T-helper 9 cell (primary cell): ENCODE measurements at regions not wholly inside any gene's neighbourhood (a gene's known extent, or its start where the extent isn't known, plus 50 kb on each side); places are given as distances from the start of the nearest gene placed in this dataset.

Experiments used
- DNase-seq: peaks from one replicate; pipeline ENCODE4 v3.0.0-alpha.2; 2020

DNA sequence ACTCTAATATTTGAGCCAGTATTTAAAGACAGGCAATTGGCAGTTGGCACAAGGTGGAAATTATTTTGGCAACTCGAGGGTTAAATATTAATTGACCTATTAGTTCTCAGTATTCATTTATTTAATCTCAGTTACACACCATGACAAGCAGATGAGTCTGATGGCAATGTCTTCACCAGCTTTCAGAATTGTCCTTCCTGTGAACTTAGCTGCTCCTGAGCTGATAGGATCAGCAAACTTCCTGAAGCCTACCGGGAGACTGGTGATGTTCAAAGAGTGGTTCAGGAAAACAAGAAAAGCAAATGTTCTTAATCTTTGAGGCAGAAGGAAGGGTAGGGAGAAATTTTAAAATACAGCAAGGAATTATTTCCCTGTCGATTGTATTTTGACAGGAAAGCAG is 522.2 kb downstream of the SOX2 start:
- DNase-seq, result no peak

DNA sequence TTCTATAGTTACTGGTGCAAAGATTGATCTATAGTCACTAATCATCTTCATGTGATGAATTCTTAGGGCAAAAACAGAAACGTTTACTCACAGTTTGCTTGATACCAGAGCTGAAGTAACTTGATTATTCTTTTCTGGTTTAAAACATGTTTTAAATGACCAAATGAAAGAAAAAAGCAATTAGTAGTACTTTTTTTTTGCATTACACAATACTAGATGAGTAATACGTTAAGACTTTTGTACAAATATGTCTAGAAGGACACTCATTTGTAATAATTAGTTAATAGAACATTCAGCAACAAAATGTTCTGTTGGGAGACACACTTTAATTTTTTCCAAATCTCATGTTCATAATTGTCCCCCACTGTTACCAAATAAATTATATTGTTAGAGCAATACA is 523.2 kb downstream of the SOX2 start:
- DNase-seq, result no peak

DNA sequence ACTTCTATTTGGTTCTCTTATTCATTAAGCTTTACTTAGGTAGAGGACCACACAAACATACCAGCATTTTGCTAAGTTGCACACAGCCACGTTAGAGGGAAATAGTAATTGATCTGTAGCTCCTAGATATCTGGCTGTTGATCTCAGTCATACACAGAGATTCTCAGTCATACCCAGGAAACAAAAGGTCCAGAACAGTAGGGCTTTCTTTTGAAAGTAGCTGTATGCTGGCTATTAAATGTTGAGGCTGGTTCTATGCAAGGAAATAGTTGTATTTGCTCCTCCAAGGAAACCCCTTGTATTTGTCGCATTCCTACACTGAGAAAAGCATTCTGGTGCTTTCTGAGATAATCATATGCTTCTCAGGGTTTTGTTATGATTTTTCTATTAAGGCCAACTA is 523.8 kb downstream of the SOX2 start:
- DNase-seq, result no peak

DNA sequence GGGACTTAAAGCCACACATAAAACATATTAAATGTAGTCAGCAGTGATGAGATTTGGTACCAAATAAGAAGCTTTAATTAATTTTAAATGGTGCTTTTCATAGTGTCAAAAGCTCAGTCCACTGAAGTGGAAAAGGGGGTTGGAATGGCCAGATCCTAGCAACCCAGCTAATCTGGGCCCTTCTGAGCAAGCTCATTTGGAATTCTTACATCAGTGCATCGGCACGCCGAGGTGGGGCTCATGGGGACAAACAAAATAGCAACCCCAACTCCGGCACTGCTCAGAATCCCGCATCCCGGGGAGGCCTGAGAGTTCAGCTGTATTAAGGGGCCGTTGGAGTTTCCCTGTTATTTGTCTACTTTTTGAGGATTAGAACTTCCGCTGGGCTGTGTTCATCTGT is 526.4 kb downstream of the SOX2 start:
- DNase-seq, result no peak

DNA sequence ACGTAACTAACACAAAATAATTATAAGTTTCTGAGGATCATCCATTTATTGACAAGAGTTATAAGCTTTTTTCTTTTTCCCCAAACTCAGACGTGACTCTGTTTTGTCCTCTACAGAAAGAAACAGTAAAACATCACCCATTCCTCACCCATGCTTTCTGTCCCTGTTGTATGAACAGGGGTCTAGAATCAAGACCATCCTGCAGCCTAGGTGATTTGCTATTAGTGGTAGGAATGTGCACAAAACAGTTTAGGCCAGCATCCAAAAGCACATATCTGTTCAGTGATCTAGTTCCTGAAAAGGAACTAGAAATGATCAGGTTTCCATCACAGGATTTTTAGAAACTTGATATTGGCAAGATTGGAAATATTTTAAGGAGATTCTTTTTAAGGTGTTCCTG is 527.6 kb downstream of the SOX2 start:
- no peak for DNase-seq

DNA sequence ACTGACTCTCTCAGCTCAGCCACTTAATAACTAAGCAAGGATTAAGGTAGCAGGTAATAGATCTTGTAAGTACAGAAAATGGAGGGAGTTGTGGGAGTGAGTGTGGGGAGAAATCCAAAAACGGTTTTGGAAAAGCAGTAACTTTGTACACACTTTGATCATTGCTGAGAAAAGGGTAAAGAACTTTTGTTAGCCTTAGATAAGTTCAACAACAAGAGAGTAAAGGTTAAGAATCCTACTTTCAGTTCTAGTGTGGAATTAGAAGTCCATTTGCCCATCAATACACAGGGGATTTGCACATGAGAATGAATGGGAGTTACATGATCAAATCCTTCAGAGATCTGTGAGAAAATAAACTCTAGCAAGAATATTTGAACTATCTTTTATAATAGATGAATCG is 528.7 kb downstream of the SOX2 start:
- no peak for DNase-seq

DNA sequence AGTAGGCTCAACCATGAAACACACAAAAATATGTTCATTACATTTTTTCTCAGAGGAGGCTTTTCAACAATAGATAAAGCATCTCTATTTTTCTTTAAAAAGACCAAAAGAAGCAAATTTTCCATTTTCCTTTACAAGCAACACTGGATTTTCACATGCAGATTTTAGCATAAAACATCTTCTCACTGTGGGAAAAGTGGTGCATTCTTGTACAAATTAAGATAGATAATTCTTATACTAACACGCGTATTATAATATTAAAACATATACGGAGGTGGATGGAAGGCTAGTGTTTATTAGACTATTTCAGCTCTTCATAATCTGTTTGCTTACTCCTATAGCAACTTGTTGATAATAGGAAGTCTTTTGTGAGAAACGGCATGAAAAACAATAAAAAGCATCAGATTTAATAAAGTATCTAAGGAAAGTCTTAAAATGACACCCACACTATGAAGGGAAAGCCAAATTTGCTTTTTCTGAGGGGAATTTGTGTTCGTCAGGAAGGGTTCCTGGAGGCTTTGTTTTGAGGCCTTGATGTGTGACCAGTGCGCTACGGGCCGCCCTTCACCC is 529.6 kb downstream of the SOX2 start:
- DNase-seq, result no peak

DNA sequence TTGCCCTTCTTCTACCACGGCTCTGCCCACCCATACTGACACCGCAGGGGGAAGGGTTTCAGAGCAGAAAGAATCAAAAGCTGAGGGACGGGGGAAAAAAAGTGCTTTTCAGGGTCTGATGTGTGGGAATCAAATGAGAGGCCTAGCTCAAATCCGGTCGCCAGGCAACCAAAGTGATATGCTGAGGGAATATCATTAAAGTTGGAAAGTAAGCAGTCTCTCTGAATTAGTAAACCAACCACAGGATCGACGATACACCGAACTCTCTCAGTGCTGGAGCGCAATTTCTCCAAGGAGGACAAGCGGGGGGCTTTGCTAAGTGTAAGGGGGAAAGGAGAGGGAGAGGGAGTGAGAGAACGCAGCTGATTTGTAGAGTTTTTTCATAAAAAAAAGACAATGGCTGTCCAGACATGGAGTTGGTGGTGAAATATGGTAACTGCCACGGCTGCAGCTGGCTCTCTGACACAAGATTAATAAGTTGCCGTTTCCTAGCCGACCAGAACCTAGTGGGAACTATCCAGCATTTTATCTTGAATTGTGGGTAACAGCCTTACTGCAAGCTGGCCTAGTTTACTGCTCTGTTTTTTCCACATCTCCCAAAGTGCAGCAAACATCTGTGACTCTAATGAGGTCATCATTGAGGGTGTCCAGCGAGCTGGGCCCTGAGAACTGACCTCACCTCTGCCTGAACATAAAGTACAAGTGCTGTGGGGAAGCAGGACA is 530.2 kb downstream of the SOX2 start:
- DNase-seq, result no peak

DNA sequence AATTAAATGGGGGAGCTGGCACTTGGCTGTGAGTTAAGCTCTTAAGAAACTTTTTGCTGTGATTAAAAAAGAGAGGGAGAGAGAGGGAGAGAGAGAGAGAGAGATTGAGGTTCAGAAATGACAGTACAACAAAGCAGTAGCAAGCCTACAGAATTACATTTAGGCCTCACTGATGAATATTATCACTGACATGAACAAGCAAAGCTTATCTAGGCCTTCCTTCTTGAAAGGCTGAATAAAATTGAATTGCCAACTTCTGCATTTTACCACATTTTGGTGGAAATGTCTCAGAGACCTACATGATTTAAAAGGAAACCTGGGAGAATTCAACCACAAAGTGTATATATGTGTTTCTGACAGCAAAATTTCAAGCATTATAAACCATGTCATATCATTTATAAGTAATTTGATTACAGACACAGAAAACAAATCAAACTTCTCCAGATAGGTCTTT is 530.8 kb downstream of the SOX2 start:
- no peak for DNase-seq

DNA sequence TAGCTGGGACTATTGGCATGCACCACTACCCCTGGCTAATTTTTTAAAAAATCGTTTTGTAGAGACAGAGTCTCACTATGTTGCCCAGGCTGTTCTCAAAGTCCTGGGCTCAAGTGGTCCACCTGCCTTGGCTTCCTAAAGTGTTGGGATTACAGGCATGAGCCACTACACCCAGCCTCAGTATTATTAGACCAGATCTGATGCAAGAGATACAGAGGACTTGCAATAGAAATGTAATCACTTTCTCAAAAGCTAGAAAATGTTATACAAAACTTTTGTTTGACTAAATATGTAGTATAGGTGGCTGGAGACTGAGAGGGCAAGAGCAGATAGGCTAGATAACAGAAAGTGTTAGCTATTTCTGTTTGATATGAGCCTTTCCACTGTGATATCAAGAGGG is 531.9 kb downstream of the SOX2 start:
- no peak for DNase-seq

DNA sequence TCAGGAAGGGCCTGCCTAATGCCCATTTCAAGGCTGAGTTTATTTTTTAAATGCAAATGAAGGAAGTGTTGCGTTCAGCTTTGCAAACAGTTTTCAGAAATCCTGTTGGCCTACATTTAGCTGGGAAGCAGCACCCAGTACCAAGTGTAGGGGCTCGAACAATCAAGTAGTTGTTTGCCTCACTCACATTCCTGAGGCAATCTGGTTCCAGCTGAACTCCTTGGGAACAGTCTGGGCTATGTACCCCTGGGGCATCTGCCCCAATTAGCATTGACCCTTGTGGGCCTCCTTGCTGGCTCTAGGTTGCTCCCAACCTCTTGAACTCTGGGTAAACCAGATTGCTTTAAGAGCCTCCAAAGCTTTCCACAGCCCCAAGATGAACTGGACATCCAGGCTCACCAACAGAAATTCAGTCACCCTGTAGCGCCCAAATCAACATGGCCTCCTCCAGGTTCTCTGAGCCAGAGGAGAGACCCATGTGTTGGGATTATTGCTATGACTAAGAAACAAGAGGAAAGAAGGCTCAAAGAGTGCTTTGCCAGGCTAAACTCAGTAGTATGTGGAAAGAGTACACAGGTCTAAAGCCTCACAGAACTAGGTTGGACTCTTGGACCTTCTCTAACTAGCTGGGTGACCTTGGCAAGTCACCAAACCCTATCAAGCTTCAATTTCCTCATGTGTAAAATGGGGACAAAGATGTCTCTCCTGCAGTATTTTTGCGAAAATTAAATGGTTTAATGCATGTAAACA is 532.7 kb downstream of the SOX2 start:
- no peak for DNase-seq

DNA sequence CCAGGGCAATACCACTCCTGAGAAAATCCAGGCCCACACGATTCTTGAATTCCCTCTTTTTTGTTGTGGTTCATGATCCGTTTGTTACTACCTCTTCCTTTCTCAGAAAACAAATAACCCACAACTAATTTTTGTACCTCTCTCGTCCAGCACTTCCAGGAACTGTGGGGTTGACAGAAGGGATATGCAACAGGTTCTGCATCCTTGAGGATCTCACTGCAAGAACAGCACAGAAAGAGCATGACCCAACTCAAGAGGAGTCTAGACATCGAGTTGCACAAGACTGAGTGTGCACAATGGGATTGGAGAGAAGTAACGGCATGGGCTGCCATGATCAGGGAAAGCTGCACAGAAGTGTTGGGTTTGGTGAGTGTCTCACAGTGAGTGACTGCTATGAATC is 533.3 kb downstream of the SOX2 start:
- no peak for DNase-seq

DNA sequence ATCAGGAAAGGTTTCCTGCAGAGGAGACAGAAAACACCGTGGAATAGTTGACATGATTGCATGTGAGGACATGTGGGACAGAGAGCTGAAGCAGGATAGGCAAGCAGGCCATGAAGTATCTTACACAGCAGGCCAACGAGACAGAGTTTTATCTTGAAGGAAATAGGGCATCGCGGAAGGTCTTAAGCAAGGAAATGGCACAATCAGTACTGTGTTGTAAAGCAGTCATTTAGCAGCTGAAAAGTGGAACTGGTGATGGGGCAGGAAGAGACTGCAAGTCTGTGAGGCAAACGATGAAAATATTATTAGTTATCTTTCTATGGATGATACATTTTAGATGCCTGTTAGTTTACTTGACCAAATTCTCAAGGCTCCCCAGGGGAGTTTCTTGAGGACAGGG is 535.1 kb downstream of the SOX2 start:
- no peak for DNase-seq

DNA sequence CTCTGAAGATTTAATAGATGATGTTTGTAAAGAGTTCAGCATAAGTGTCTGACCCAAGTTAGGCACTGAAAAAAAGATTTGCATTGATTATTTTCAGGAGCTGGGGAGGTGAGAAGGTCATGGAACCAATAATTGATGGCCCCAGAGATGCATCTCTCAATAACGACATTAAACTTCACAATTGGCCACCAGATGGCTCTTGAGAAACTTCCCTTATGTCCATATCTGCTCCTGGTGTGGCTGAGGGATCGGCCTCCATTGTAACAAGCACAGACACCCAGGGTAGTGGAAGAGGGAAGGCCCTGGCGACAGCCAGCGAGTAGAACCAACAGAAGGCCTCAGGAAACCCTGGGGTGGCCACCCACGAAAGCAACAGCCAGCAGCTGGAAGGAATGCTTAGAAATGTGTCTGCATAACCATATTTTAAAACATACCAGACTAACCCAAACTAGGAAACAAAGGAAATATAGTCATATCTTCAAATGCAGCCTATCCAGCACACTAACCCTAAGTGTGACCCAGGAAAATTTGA is 536.7 kb downstream of the SOX2 start:
- DNase-seq, result no peak

DNA sequence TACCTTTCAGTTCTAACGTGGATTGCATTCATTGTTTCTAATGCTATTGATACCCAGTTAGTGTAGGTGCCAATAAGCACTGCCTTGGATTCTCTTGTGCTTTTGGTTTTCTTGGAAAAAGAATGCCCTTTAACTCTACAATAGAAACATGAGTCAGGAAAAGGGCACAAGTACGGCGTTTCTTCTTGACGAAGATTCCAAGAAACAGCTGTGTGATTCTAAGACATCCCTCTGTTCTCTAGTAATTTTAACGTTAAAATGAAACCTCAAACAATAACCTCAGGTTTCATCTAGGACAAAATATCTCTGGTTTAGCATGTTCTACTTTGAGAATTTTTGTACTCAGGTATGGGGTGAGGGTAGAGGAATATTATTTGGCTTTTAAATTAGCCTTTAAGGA is 540.5 kb upstream of the ATP11B start:
- DNase-seq, result no peak

DNA sequence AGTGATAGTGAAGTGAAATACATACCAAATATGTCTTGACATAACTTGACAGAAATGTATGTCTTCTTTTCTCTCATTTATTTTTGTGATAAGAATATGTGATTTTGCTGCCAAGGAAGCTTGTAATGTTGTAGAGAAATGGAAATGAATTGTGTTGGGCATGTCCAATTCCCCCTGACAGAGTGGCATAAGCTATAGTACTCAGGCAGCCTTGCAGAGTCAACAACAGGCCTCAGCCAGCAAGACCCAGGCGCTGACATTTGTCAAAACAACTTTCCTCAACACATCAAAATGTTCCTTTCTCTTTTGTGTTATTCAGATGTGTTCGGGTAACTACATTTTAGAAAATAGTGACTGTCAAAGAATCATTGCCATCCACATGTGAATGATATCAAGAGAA is 538.1 kb upstream of the ATP11B start:
- DNase-seq, result no peak

DNA sequence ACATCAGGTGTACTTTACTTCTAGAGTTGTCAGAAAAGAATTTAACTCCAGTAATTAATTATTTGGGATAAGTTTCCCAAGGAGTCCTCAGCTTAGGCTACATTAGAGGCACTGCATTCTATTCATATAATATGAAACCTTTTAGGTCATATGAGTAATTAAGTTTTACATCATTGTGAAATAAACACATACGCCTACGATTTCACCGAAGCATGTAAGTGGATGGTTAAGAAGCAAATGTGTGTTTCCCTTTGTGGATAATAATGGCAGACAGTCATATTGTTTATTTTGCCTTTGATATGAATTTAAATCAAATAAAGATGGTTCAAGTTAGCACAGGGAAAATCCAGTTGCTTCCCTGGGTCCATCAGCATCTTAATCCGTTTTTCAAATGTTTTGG is 535.9 kb upstream of the ATP11B start:
- no peak for DNase-seq

DNA sequence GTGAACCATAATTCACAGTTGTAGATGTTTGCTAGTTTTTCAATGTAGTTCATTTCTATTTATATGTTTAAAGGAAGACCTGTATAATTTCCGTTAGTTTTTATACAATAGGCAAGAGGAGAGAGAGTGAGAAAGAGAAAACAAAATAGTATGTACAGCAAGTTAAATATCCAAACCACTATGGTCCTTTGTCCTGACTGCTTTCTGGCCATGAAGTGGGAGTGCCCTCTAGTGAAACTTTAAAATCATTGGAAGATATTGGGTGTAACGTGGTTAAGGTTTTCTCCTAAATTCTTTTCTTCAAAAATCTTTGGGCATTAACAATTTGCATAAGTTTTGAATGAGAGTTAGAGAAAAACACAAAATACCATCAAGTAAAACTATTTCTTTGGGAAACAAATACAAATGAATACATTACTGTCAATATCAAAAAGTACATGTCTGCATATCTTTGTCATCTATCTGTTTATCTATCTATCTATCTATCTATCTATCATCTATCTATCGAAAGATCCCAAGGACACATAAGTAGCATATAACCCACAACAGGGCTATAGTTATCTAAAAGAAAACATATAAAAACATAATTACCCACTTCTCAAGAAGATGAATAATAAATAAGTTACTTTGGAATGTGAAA is 534.6 kb upstream of the ATP11B start:
- no peak for DNase-seq

DNA sequence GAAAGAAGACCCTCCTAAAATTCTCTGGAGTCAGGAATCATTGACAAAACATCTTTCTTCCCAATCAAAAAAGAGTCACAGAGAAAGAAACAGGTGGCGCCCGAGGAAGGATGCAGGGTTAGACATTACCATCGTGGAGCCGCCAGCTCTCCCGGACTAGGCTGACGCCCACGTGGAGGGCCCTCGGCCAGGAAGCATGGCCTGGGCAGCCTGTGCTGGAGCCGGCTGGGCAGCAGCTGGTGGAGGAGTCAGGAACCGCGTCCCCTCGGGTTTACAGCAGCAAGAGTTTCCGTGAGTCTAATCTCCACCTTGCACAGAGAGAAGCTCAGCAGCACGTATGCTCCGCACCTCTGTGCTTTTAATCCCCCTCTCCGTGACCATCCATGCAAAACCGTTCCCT is 533.7 kb upstream of the ATP11B start:
- DNase-seq, result no peak

DNA sequence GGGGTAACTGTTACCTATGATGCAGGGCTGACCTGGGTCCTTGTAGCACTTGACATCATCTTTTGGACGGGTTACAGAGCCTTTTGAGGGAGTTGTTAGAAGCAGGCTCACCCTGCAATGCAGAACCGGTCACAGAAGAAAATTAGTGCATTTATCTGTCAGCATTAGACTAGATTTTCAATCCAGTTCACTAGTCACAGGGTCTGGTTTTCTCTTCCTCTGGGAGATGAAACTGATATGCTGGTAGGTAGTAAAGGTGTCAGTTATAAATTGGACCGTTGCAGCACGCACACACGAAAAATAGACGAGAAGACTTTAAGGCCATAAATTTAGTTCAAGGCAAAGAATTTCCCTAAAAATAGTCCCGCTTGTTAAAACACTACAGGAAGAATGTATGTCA is 532.3 kb upstream of the ATP11B start:
- no peak for DNase-seq

DNA sequence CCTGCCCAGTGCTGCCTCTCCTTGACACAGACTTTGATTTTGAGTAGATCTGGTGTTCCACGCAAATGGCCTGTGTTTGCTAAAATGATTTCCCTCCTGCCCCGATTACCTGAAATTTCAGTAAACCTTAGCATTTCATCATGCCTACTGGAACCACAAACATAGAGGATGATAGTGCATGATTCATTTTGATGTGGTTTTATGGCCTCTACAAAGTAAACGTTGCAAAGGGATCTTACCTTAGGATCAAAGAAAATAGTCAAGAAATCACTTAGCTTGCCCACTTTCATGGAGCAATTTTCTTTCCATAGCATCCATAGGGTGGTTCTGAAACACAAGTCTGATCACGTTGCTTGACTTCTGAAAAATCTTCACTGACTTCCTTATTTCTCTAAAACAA is 524.6 kb upstream of the ATP11B start:
- DNase-seq, result no peak

DNA sequence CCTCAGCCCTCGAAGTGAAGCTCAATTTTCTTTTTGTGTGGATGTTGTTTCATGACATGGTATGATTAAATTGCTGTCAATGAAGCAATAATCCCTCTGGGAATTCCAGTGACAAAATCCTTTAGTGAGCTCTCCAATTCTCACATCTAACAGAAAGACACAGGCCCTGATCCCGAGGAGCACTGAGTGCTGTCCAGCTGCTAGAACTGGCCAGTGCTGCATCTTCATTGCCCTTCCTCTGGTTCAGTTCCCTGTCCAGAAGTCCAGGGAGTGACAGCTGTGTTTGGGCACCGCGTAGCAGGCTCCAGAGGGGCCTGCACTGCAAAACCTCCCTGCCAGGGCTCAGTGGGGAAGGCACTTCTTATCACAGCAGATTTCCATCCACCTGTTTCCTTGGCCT is 516.8 kb upstream of the ATP11B start:
- DNase-seq, result no peak

DNA sequence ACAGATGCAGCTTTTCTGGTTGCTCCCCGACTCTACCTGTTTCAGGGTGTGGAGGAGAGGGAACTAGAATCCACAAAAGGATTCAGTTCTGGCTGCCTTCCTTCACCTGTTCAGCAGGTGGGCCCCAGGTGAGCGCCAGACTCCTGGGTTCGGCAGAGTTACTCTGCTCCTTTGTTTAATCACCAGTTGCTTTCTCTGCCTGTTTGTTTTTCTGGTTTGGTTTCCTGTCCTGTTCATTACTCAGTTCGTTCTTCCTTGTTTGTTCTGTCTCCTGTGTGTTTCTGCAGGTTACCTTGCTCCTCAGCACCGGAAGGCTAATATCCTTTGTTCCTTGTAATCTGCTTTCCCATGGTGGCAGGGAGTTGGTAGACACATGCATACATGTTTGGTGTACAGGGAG is 508.5 kb upstream of the ATP11B start:
- no peak for DNase-seq

DNA sequence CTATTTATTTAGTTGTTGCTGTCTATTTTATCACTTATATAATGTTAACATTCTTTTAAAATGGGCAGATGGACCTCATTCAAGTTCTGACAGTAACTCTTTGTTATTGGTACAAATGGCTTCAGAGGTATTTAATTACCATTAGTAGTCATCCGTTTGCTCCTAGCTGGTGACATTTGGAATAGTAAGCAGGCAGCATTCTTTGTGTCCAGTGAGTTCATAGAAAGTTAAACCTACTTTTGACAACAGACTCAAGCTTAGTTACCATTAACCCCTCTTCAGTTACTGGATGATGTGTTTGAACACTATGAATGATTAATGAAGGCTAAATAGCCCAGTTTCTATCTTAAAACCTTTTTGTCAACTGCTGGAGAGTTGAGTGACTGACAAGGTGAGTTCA is 500.7 kb upstream of the ATP11B start:
- no peak for DNase-seq
